LNCAP (cell line): ENCODE measurements at regions not wholly inside any gene's neighbourhood (a gene's known extent, or its start where the extent isn't known, plus 50 kb on each side); places are given as distances from the start of the nearest gene placed in this dataset.

Experiments used
- TF ChIP-seq, protein P1 (sequence below): fragments of 450-650 bp; IDR thresholded peaks from 2 replicates; pipeline ENCODE4 v1.5.1; 2017; ENCODE audit warnings: mild to moderate bottlenecking

DNA sequence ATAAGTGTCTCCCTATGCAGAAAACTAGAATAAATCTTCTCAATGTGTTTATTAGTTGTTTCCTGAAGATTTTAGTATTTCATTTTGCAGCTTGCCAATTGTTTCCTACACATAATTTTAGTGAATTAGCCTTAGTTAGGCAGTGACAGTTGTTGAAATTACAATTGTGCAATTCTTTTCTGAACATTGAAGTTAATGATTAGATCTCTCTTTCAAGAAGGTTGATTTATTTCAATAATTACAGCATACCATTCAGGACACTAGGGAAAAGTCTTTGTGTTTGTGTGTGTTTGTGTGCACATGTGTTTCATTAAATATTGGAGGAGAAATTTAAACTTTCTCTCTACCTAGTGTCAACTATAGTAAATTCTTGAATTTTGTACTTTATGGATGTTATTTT lies 199.6 kb upstream of the MPDZ start:
- TF ChIP-seq, protein P1, sequence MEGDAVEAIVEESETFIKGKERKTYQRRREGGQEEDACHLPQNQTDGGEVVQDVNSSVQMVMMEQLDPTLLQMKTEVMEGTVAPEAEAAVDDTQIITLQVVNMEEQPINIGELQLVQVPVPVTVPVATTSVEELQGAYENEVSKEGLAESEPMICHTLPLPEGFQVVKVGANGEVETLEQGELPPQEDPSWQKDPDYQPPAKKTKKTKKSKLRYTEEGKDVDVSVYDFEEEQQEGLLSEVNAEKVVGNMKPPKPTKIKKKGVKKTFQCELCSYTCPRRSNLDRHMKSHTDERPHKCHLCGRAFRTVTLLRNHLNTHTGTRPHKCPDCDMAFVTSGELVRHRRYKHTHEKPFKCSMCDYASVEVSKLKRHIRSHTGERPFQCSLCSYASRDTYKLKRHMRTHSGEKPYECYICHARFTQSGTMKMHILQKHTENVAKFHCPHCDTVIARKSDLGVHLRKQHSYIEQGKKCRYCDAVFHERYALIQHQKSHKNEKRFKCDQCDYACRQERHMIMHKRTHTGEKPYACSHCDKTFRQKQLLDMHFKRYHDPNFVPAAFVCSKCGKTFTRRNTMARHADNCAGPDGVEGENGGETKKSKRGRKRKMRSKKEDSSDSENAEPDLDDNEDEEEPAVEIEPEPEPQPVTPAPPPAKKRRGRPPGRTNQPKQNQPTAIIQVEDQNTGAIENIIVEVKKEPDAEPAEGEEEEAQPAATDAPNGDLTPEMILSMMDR = no peak

DNA sequence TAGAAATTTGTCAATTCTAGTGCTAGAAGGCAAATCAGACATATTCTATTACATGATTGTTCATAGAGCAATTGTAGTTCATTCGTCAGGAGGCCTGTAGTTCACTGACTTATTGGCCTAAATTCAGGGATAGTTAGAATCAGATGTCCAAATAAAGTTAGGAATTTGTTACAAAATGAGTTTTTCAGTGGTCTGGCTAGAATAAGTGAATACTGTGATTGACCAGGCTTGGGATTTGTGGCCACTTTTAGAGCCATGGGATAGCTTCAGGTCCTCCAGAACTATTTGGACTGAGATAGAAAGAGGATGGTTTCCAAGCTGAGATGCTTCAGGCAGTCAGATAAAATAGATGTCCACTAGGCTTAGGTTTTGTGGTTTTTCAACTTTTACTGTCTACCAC lies 199.1 kb upstream of the MPDZ start:
- TF ChIP-seq, protein P1 = no peak

DNA sequence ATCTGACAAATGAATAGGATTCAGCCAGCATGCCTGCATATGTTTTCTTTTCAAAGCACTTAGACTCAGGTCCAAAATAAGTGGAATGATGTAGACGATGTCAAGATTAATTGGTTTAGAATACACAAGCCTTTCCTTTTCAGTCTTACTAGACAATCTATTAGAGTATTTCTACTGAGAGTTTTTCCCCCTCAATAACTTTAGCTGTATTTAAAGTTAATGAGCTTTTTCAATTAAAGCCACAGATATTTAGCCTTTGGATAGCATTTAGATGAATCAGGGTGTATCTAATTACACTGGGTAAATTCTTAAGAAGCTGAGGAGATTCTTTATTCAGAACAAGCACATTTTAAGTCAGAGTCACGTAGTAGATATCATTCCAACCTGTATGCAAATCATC lies 198.7 kb upstream of the MPDZ start:
- TF ChIP-seq, protein P1 = no peak

DNA sequence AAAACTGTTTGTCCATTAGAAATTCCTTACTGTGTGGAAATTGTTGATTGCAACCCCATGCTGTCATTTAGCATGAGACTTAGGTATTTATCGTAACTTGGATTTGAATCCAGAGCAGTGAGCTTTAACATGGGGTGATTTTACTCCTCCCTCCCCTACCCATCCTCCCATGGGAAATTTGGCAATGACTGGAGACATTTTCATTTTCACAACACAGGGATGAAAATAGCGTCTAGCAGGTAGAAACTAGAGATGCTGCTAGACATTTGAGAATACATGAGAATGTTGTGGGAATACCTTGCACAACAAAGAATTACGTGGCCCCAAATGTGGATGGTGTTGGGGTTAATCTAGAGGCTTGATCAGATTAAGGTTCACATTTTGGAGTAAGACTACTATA lies 191.3 kb upstream of the MPDZ start:
- TF ChIP-seq, protein P1 = no peak

DNA sequence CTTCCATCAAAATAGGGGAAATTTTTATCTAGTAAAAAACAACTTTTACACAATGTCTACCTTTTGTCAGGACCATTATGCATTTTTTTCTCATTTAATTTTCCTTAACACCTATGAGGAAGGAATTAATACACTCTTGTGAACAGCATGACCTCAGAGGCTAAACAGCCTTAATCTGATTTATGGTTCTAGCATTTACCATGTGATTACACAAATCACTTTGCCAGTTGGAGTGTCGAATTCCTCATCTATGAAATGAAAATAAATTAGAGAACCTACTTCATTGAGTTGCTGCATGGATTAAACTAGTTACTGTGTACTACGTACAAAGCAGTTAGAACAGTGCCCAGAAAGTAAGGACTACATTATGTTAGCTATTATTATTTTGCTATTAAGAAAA lies 187.7 kb upstream of the MPDZ start:
- TF ChIP-seq, protein P1 = no peak

DNA sequence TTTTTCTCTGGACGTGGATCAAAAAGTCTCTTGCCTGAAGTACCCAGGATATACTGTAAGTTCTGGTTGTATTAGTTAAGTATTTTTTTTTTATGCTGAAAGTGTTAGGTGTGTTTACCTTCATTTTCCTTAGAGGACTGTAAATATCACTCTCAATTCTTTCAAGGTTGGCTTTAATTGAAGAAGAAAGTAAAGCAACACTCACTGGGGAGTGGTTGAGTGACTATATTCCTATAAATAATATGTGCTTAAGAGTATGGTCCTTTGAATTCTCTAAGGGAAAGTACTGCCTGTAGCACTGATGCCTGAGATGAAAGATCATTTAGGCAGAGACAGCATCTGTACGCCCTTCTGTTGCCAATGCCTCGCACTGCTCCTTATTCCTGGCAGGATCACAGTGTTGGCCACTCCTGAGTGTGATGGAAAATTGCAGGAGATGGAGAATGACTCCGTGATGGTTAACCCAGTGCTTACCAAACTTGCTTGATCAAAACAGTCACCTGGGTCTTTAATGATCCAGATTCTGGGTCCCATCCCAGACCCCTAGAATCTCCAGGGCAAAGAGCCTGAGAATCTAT lies 182.0 kb upstream of the MPDZ start:
- TF ChIP-seq, protein P1 = no peak

DNA sequence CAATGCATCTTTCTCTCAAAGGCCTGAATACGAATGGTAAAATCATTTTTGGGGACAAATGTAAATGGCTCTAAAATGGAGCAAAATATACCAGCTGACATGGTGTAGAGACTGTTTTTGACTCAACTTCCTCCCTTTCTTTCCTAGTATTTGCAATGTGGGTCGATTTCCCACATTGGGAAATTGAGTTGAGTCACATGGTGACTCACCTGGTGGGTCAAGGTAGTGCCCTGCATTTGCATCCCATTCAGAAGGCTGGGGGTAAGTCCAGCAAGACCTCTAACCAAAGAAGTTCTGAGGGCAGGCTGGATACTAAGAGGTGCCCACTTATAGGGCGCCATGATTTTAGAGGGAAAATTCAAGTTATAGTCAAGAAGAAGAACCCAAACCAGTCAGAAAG lies 179.6 kb upstream of the MPDZ start:
- TF ChIP-seq, protein P1 = no peak

DNA sequence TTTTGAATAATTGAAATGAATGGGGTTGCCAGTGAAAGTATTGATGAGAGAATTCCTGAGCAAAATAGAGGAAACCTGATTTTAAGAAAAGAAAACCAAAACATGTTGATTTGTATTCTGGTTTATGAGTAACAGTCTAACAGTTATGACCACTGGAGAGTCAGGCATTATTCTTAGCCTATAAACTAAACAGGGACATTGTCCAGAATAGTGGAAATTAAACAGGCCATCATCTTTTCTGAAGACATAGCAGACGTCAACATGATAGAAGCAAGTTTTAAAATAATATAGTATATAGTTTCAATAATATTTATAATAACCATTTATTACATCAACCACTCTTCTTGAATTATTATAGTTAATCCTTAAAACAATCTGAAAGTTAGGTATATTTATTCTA lies 178.3 kb upstream of the MPDZ start:
- TF ChIP-seq, protein P1 = no peak
